CD8-positive, alpha-beta memory T cell (primary cell): ENCODE measurements at regions not wholly inside any gene's neighbourhood (a gene's known extent, or its start where the extent isn't known, plus 50 kb on each side); places are given as distances from the start of the nearest gene placed in this dataset.

ENCODE experiments used
- CTCF ChIA-PET: fragments of 350-600 bp; sonication (Branson Sonifier 250); formaldehyde crosslinking; loops from one replicate; lab custom pipeline; 2021; ENCODE audit warnings: antibody characterized with exemption; lab: Charles Lee
- POLR2A ChIA-PET: fragments of 350-600 bp; sonication (Branson Sonifier 250); formaldehyde crosslinking; loops from one replicate; lab custom pipeline; 2021; ENCODE audit warnings: antibody characterized with exemption; lab: Charles Lee
- DNase-seq, 5 donors: peaks; one replicate each; pipeline versions ENCODE4 v3.0.0 to v3.0.0-alpha.2; 2020 to 2022; ENCODE audit warnings: mixed read lengths in 1 of 5
- H3K27ac ChIP-seq: one replicate; pipeline ENCODE4 v1.7.0; 2013; ENCODE audit warnings: low read depth, mild to moderate bottlenecking, low read length, moderate library complexity
- H3K27me3 ChIP-seq: 2 replicates; pipeline ENCODE4 v1.7.0; 2013; ENCODE audit warnings: low read length, mild to moderate bottlenecking; ENCODE audit not compliant: insufficient read depth, poor library complexity, severe bottlenecking
- H3K36me3 ChIP-seq: 2 replicates; pipeline ENCODE4 v1.7.0; 2013; ENCODE audit warnings: mild to moderate bottlenecking, low read length, moderate library complexity; ENCODE audit not compliant: insufficient read depth
- H3K4me1 ChIP-seq: 2 replicates; pipeline ENCODE4 v1.7.0; 2013; ENCODE audit warnings: mild to moderate bottlenecking, low read length, moderate library complexity; ENCODE audit not compliant: insufficient read depth
- H3K4me3 ChIP-seq: 2 replicates; pipeline ENCODE4 v1.7.0; 2013; ENCODE audit warnings: mild to moderate bottlenecking, low read length
- H3K9me3 ChIP-seq: 2 replicates; pipeline ENCODE4 v1.7.0; 2013; ENCODE audit warnings: mild to moderate bottlenecking, low read length
- H3K27ac Mint-ChIP-seq, 8 donors: one replicate each; pipeline ENCODE4 v1.8.0; 2020 to 2021; ENCODE audit warnings: mixed read lengths in 8 of 8, mild to moderate bottlenecking in 6 of 8, inconsistent platforms in 3 of 8, moderate library complexity in 3 of 8
- H3K27me3 Mint-ChIP-seq, 2 donors: one replicate each; pipeline ENCODE4 v1.8.0; 2020 to 2021; ENCODE audit warnings: mixed read lengths in 2 of 2, mild to moderate bottlenecking in 1 of 2, moderate library complexity in 1 of 2
- H3K36me3 Mint-ChIP-seq, 3 donors: one replicate each; pipeline ENCODE4 v1.8.0; 2020 to 2021; ENCODE audit warnings: mixed read lengths in 3 of 3, inconsistent platforms in 1 of 3, mild to moderate bottlenecking in 1 of 3
- H3K4me1 Mint-ChIP-seq, 3 donors: one replicate each; pipeline ENCODE4 v1.8.0; 2020 to 2021; ENCODE audit warnings: mixed read lengths in 3 of 3, inconsistent platforms in 1 of 3, mild to moderate bottlenecking in 1 of 3
- H3K4me3 Mint-ChIP-seq, 7 donors: one replicate each; pipeline ENCODE4 v1.8.0; 2020 to 2021; ENCODE audit warnings: mixed read lengths in 7 of 7, mild to moderate bottlenecking in 6 of 7, moderate library complexity in 4 of 7, inconsistent platforms in 2 of 7
- H3K9me3 Mint-ChIP-seq, 5 donors: one replicate each; pipeline ENCODE4 v1.8.0; 2020 to 2022; ENCODE audit warnings: mixed read lengths in 5 of 5, mild to moderate bottlenecking in 3 of 5, moderate library complexity in 2 of 5, inconsistent platforms in 1 of 5

DNA sequence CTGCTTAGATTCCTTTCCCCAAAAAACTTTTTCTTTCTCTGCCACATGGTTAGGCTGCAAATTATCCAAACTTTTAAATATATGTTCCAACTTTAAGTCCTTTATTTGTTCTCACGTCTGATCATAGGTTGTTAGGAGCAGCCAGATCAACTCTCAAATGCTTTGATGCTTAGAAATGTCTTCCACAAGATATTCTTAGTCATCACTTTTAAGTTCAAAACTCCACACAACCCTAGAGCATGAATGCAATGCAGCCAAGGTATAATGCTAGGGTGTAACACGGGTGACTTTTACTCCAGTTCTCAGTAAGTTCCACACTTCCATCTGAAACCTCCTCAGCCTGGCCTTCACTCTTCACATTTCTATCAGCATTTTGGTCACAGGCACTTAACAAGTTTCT, 987.5 kb downstream of the DCDC2C start:
- H3K27me3 Mint-ChIP-seq = no peaks in the 10 kb centered on the region
- H3K4me3 Mint-ChIP-seq = no peak overlapping the region
- H3K27ac Mint-ChIP-seq = no peak overlapping the region
- ChIA-PET POLR2A (no interaction called here), CTCF (no interaction called here)
- Histone ChIP-seq H3K4me3 (no peak overlapping the region), H3K36me3 (no peaks in the 10 kb centered on the region), H3K27ac (no peak overlapping the region), H3K27me3 (no peaks in the 10 kb centered on the region), H3K4me1 (no peaks in the 10 kb centered on the region), H3K9me3 (no peaks in the 10 kb centered on the region)
- DNase-seq = no peak
- H3K36me3 Mint-ChIP-seq = no peaks in the 10 kb centered on the region
- peaks cover 7 to 30% (median 8%) of the 10 kb centered on the region in 5 donors for H3K9me3 Mint-ChIP-seq
- H3K4me1 Mint-ChIP-seq = no peaks in the 10 kb centered on the region

- CTCF ChIA-PET = no interaction called here
- H3K4me1 Mint-ChIP-seq = no peaks in the 10 kb centered on the region
- Histone ChIP-seq H3K27ac (no peak overlapping the region), H3K9me3 (no peaks in the 10 kb centered on the region), H3K4me1 (no peaks in the 10 kb centered on the region), H3K27me3 (no peaks in the 10 kb centered on the region), H3K36me3 (no peaks in the 10 kb centered on the region), H3K4me3 (no peak overlapping the region)
- no peak overlapping the region for H3K4me3 Mint-ChIP-seq
- peaks cover 7 to 26% (median 11%) of the 10 kb centered on the region in 5 donors for H3K9me3 Mint-ChIP-seq
- POLR2A ChIA-PET = no interaction called here
- H3K36me3 Mint-ChIP-seq = no peaks in the 10 kb centered on the region
- no peaks in the 10 kb centered on the region for H3K27me3 Mint-ChIP-seq
- H3K27ac Mint-ChIP-seq = no peak overlapping the region
- no peak for DNase-seq
Observed at GRCh38 chr2:4693266-4693665, 989.9 kb downstream of the DCDC2C start.

GRCh38 chr2:4695281-4695861, 992.0 kb downstream of the DCDC2C start:
- Histone ChIP-seq H3K36me3 (no peaks in the 10 kb centered on the region), H3K4me1 (no peaks in the 10 kb centered on the region), H3K4me3 (no peak overlapping the region), H3K9me3 (no peaks in the 10 kb centered on the region), H3K27ac (no peak overlapping the region), H3K27me3 (no peaks in the 10 kb centered on the region)
- H3K27ac Mint-ChIP-seq = no peak overlapping the region
- H3K9me3 Mint-ChIP-seq = peaks cover 5 to 20% (median 11%) of the 10 kb centered on the region in 5 donors
- no peaks in the 10 kb centered on the region for H3K4me1 Mint-ChIP-seq
- H3K36me3 Mint-ChIP-seq = no peaks in the 10 kb centered on the region
- ChIA-PET CTCF (no interaction called here), POLR2A (no interaction called here)
- no peak overlapping the region for H3K4me3 Mint-ChIP-seq
- no peak for DNase-seq
- H3K27me3 Mint-ChIP-seq = no peaks in the 10 kb centered on the region

GRCh38 chr2:4715065-4715464, 977.1 kb upstream of the SOX11 start:
- ChIA-PET POLR2A (no interaction called here), CTCF (no interaction called here)
- Histone ChIP-seq H3K27ac (no peak overlapping the region), H3K27me3 (no peaks in the 10 kb centered on the region), H3K4me3 (no peak overlapping the region), H3K4me1 (no peaks in the 10 kb centered on the region), H3K9me3 (no peaks in the 10 kb centered on the region), H3K36me3 (no peaks in the 10 kb centered on the region)
- Mint-ChIP-seq H3K4me1 (no peaks in the 10 kb centered on the region), H3K27ac (no peak overlapping the region), H3K36me3 (no peaks in the 10 kb centered on the region), H3K9me3 (peaks cover 13 to 51% (median 22%) of the 10 kb centered on the region in 5 donors), H3K4me3 (no peak overlapping the region), H3K27me3 (no peaks in the 10 kb centered on the region)
- DNase-seq = no peak

DNA sequence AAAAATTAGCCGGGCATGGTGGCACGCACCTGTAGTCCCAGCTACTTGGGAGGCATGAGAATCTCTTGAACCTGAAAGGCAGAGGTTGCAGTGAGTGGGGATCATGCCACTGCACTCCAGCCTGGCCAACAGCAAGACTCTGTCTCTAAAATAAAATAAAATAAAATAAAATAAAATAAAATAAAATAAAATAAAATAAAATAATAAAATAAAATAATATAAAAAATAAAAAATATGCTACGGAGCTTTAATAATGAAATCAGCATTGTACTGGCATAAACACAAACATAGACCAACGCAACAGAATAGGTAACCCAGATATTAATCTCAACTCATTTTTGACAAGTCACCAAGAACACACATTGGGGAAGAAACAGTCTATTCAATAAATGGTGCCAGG, 973.4 kb upstream of the SOX11 start:
- Mint-ChIP-seq H3K4me1 (no peaks in the 10 kb centered on the region), H3K4me3 (no peak overlapping the region), H3K9me3 (peaks cover 19 to 56% (median 27%) of the 10 kb centered on the region in 5 donors), H3K36me3 (peaks cover 0 to 3% (median 0%) of the 10 kb centered on the region in 3 donors), H3K27ac (no peak overlapping the region), H3K27me3 (no peaks in the 10 kb centered on the region)
- H3K4me1 ChIP-seq = no peaks in the 10 kb centered on the region
- ChIA-PET POLR2A (no interaction called here), CTCF (no interaction called here)
- no peaks in the 10 kb centered on the region for H3K9me3 ChIP-seq
- H3K36me3 ChIP-seq = no peaks in the 10 kb centered on the region
- H3K27me3 ChIP-seq = no peaks in the 10 kb centered on the region
- no peak overlapping the region for H3K4me3 ChIP-seq
- no peak overlapping the region for H3K27ac ChIP-seq
- DNase-seq = no peak

GRCh38 chr2:4725618-4726017, 966.6 kb upstream of the SOX11 start:
- DNase-seq = no peak
- Histone ChIP-seq H3K36me3 (no peaks in the 10 kb centered on the region), H3K27me3 (no peaks in the 10 kb centered on the region), H3K4me3 (no peak overlapping the region), H3K27ac (no peak overlapping the region), H3K4me1 (no peaks in the 10 kb centered on the region), H3K9me3 (no peaks in the 10 kb centered on the region)
- ChIA-PET POLR2A (no interaction called here), CTCF (no interaction called here)
- no peaks in the 10 kb centered on the region for H3K4me1 Mint-ChIP-seq
- peaks cover 4 to 32% (median 14%) of the 10 kb centered on the region in 5 donors for H3K9me3 Mint-ChIP-seq
- H3K27ac Mint-ChIP-seq = no peak overlapping the region
- H3K36me3 Mint-ChIP-seq = peaks cover 0 to 3% (median 0%) of the 10 kb centered on the region in 3 donors
- H3K27me3 Mint-ChIP-seq = no peaks in the 10 kb centered on the region
- no peak overlapping the region for H3K4me3 Mint-ChIP-seq

DNA sequence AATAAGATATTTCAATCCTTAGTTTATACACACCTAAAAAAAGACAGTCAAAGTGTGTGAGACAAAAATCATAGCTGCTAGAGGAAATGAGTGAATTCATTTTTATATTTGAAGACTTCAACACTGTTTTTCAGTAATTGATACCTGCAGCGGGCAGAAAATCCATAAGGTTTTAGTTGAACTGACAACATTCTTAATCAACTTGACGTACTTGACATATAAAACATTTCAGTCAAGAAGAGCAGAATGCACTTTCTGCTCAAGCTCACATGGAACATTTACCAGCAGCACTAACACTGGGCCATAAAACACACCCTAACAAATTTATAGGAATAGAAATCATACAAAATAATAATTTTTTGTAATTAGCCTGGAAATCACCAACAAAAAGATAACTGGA, 959.6 kb upstream of the SOX11 start:
- POLR2A ChIA-PET = no interaction called here
- Histone ChIP-seq H3K27me3 (no peaks in the 10 kb centered on the region), H3K4me3 (no peak overlapping the region), H3K4me1 (no peaks in the 10 kb centered on the region), H3K36me3 (no peaks in the 10 kb centered on the region), H3K27ac (no peak overlapping the region), H3K9me3 (no peaks in the 10 kb centered on the region)
- Mint-ChIP-seq H3K4me1 (no peaks in the 10 kb centered on the region), H3K27me3 (no peaks in the 10 kb centered on the region), H3K27ac (no peak overlapping the region), H3K9me3 (peaks cover under 1 to 22% (median 4%) of the 10 kb centered on the region in 5 donors), H3K4me3 (no peak overlapping the region), H3K36me3 (no peaks in the 10 kb centered on the region)
- no peak for DNase-seq
- CTCF ChIA-PET = no interaction called here

DNA sequence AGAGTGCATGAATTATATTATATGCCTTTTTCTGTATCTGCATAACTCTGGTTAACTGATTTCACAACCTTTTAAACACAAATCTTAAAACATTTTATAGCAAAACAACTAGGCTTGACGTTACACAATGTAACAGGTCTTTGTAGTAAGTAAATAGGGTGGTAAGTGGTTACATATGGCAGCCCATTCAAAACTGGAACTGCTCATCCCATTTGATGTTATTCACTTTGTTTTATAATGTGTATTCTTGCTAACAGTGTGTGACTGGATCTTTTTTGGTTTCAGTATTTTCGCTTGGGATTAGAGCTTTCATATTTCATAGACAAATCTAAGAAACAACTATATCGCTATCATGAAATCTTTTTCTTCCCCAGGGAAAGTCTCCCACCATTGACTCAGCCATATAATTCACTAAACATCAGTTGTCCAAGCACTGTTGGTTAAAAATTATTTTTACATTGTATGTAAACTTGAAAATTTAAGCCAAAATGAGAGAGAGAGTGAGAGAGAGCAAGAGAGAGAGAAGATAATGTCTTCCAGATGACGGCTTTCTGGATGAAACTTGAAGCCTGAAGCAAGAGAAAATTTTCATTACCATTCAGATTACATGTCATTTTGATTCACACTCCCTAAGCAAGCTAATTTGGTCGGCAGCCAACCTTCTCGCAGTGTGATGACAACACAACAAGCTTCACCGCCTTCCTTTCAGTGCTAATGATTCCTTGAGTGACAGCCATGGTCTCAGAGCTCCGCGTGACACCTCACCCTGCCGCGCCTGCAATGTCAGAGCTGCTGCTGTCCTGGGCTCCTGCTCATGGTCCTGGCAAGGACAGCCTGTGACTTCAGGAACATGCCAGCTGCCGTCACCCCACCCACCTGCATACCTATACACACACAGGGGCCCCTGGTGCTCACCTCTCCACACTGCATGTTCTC, 946.9 kb upstream of the SOX11 start:
- ChIA-PET POLR2A (no interaction called here), CTCF (no interaction called here)
- no peaks in the 10 kb centered on the region for H3K9me3 ChIP-seq
- peaks cover 8 to 22% (median 13%) of the 10 kb centered on the region in 5 donors for H3K9me3 Mint-ChIP-seq
- H3K27me3 Mint-ChIP-seq = no peaks in the 10 kb centered on the region
- peaks cover 0 to 2% (median 0%) of the 10 kb centered on the region in 3 donors for H3K36me3 Mint-ChIP-seq
- DNase-seq = no peak
- H3K27me3 ChIP-seq = no peaks in the 10 kb centered on the region
- no peak overlapping the region for H3K27ac ChIP-seq
- H3K4me1 Mint-ChIP-seq = no peaks in the 10 kb centered on the region
- H3K4me3 Mint-ChIP-seq = no peak overlapping the region
- no peak overlapping the region for H3K27ac Mint-ChIP-seq
- H3K36me3 ChIP-seq = no peaks in the 10 kb centered on the region
- H3K4me3 ChIP-seq = no peak overlapping the region
- H3K4me1 ChIP-seq = no peaks in the 10 kb centered on the region
